ENCODE measurements at regions not wholly inside any gene's neighbourhood (a gene's known extent, or its start where the extent isn't known, plus 50 kb on each side); places are given as distances from the start of the nearest gene placed in this dataset.
"Not testable (repeated sequence)": the region's sequence is repeated elsewhere in the genome, so short reads cannot be mapped to it uniquely, and the experiment has no call there.

DNA sequence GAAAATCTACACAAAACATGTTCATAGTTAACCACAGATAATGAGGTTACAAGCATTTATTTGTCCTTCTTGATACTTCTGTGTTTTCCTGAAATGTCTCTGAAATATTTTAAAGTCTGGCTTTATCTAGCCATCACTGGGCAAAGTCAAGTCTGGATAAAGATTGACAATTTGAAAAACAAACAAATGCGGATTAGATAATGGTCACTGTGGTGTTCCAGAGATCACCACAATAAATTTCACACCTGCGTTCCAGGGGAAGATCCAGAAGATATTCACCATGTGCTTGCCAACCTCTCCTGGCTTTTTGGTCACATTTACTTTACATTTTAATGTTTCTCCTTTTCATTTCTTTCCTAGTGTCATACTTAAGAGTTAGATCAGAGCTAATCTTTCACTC is 109.7 kb upstream of the CCDC28A start:
- DNase-seq, result no peak

DNA sequence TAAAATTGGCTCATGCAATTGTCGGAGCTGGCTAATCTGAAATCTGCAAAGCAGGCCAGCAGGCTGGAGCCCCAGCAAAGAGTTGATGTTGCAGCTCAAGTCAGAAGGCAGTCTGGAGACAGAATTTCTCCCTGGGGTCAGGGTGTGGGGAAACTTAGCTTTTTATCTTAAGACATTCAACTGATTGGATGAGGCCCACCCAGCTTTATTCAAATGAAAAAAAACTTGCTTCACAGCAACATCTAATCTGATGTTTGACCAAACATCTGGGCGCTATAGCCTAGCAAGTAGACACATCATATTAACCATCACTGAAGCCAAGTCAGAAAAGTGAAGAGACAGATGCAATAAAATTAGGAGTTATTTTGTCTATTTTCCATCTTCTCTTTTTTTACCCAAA is 108.8 kb upstream of the CCDC28A start:
- DNase-seq, result no peak

DNA sequence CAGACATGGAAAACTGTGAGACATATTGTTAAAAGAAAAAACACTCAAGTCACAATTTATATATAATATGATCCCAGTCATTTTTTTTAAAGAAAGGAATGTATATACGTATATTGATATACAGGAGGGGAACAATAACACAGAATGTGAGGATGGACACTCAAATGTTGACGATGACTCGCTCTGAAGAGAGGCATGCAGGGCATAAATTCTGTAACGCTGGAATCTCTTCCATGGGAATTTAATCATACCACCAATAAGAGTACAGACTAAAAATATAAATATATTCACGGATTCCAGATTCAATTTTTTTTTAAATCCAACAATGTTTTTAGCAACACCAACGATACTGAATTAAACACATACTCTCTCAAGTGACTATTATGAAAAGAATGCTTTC is 106.9 kb upstream of the CCDC28A start:
- DNase-seq, result no peak

DNA sequence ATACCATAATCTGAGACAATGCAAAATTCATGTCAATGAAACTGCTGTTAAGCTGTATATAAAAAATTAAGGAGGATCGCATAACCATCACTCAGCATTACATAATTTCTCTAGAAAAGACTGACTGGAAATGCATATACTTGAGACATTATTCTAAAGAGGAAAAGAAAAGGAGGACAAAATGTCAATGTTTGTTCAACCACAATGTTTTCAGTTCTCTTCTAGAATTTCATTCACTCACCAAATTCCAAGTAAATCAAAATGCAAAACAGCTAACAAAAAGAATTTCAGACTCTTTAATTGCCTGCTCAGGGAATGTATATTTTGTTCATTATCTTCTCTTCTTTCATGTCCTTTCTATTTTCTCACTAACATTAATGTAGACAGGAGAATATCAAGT is 106.2 kb upstream of the CCDC28A start:
- no peak for DNase-seq

DNA sequence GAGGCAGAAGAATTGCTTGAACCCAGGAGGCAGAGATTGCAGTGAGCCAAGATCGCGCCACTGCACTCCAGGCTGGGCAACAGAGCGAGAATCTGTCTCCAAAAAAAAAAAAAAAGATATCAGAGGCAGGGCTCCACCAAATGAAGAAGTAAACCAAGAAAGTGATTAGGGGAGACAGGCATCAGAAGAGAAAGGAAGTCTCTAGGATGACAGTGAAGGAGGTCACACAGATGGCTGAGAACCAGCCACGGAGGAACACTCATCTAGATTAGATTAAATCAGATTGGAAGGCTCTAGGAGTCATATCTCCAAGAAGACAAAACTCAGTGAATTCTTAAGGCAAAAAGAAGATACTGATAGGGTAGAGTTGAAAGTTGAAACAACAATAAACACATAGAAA is 102.2 kb upstream of the CCDC28A start:
- DNase-seq, result no peak

DNA sequence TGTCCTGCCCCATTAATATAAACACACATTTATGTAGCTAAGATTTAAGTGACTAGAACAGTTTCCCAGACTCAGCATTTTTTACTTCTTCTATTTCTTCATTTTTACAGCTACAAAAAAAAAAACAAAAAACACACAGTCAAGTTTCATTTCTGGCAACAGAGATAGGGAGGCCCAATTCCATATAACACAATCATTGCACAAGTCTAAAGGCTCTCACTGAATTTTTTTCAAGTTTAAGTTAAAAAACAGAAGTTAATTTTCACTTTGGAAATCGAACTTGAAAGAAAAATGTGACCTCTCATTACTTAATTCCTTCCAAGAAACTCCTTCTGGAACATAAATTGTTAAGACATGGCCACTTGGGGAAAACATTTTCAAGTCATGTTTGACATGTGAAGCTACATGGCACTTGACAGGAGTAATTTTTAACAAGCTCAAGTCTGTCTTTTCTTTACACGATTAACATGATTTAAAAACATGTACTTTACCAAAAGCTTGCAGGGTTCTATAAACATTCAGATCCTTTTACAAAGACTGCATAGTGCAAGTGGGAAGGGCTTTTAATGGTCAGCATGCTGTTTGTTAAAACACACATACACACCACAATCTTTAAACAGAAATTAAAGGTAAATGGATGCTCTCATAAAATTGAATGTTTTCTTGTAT is 100.1 kb upstream of the CCDC28A start:
- no peak for DNase-seq

GRCh38 chr6:138674444-138674843 is 99.1 kb upstream of the CCDC28A start:
- not testable (repeated sequence) for DNase-seq

DNA sequence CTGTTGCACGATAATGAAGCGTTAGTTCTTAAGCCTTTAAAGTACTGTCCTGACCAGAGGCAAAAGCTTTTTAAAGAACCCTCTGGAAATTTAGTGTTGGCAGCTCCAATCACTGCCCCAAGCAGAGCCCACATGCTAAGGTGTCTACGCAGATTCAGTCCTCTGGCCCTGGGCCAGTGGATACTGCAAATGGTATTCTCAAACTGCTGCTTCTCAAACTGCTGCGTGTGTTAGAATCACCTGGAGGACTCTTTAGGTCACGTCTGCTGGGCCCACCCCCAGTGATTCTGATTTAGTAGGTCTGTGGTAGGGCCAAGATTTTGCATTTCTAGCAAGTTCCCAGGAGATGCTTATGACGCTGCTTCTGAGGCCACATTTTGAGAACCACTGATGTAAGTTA is 96.0 kb upstream of the CCDC28A start:
- DNase-seq, result no peak

- DNase-seq, result no peak
Observed at GRCh38 chr6:138678168-138678567, 95.4 kb upstream of the CCDC28A start.

- DNase-seq, result no peak
Observed at GRCh38 chr6:138680085-138680484, 93.5 kb upstream of the CCDC28A start.

DNA sequence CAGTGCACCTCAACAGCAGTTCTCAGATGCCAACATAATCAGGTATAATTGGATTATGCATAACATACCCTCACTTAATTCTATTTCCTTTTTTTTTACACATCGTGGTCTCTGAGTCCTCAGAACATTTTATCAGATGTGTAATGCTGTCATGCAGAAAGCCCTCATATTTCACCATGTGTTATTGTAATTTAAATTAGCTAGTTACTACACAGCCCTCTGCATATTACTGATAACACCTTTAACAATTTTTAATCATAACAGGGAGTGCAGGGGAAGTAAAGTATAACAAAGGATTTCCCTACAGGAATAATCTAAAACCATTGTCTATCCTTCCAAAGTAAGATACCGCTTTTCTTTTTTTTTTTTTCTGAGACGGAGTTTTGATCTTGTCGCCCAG is 91.9 kb upstream of the CCDC28A start:
- DNase-seq, result no peak

- peak; percentile 24 for DNase-seq
Observed at GRCh38 chr6:138682704-138683527, 90.7 kb upstream of the CCDC28A start.

DNA sequence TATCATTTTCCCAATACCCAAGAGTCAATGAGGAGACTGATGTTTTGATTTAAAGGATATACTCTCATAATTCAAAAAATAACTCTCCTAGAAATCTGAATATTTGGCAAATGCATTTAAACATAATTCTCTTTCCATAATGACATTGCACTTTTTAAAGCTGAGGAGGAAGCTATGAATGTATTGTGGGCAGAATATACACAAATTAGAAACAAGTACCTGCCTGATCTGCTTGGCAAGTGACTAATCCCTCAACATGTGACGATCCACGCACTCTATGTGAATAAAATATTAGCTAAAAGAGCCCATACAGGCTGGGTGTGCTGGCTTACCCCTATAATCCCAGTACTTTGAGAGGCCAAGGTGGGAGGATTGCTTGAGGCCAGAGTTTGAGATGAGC is 88.3 kb upstream of the CCDC28A start:
- DNase-seq, result no peak

DNA sequence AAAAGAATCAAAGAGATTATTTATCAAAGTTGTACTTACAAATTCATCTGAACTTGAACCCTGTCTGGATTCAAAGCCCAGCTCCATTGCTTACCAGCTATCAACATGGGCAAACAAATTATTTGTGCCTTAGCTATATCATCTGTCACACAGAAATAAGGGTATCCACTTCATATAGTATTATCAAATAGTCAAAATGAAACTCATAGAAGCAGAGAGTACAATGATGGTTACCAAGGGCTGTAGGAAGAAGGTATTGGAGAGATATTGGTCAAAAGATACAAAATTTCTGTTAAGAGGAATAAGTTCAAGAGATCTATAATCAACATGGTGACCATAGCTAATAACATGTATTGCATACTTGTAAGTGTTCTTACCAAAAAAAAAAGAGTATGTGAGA is 87.8 kb upstream of the CCDC28A start:
- no peak for DNase-seq

DNA sequence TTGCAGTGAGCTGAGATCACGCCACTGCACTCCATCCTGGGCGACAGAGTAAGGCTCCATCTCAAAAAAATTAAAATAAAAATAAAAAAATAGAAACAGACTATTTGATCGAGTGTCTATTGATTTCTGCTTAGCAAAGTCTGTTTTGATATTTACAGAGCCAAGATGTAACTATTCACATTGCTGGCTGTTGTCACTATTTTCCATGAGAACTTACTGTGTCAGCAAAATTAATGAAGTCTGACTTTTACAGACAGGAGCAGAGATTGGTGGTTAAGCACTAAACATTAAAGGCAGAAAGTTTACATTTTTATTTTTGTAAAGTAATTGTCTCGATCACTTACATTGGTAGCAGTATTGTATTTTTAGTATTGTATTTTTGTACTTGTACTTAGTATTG is 85.0 kb upstream of the CCDC28A start:
- DNase-seq, result no peak

DNA sequence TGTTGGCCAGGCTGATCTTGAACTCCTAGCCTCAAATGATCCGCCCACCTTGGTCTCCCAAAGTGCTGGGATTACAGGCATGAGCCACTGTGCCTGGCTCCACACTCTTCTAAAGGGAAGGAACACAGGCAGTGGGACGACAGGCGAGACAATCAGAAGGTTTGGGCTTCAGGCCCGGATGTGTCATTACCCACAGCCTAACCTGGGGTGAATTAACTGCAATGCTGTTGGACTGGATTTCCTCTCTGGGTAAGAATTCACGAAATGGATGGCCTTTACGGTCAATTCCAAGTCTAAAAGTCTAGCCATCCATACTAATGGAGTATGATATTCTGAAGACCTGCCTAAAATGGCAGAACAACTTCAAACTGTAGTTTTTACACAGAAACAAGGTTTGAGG is 83.7 kb upstream of the CCDC28A start:
- DNase-seq, result no peak

DNA sequence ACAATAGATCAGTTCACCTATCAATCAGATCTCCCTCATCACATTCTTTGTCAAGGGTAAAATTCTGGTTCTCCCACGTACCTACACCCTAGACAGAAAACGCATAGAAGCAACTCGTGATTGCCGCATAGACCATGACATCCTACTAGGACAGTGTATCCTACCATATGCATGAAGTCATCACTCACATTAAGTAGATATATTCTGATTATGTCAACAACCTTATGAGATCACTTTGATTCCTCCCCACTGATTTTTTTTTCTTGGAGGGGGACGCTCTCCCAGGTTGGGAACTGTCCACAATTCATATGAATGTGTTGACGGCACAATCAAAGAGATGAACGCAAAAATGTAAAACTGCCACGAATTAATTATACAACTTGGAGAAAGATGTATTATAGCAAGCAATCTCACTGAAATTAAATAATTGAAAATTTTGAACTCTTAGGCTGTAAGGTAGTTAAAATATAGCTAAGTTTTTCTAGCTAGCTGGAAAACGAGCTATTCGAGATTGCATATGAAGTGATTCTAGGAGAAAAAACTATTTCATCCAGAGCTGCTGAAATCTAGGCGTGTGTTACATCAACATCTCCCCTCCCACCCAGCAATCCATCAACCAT is 82.5 kb upstream of the CCDC28A start:
- DNase-seq, result no peak

DNA sequence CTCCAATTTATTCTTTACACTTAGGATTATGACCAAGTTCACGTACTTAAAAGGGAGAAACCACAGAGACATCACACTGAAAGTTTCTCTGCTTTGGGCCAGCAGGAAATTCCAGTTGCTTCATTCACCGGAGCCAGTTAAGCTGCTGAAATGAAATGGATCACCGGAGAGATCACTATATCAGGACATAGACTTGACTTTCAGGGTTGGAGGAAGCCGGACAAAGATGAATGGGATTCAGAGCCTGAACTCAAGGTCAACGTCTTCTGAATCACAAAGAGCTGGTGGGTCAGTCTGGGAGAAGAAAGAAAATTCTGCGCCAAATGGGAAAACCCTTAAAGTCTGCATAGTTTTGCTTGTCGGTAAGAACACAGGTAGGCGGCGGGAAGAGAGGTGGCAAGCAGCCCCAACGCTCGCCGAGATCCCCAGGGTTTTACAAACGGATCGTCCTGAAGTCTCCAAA is 81.9 kb upstream of the CCDC28A start:
- no peak for DNase-seq

GRCh38 chr6:138692058-138692977 is 81.3 kb upstream of the CCDC28A start:
- DNase-seq, result peak; percentile 83

GRCh38 chr6:138692978-138693909 is 80.3 kb upstream of the CCDC28A start:
- peak; percentile 73 for DNase-seq

DNA sequence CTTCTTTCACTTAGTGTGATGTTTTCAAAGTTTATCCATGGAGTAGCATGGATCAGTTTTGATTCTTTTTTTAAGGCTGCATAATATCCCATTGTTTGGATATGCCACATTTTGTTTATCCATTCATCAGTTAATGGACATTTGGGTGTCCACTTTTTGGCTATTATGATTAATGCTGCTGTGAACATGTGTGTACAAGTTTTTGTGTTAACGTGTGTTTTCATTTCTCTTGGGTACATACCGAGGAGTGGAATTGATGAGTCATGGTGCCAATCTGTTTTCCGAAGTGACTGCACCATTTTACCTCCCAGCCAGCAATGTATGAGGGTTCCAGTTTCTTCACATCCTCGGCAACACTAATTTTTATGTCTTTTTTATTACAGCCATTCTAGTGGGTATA is 78.4 kb upstream of the CCDC28A start:
- no peak for DNase-seq

GRCh38 chr6:138714493-138714892 is 59.1 kb upstream of the CCDC28A start:
- no peak for DNase-seq

All from femur (tissue), 1 donor.